Activated T-cell treated with anti-CD3 and anti-CD28 coated beads for 48 hours (primary cell): ENCODE measurements at regions not wholly inside any gene's neighbourhood (a gene's known extent, or its start where the extent isn't known, plus 50 kb on each side); places are given as distances from the start of the nearest gene placed in this dataset.

Source experiments
- DNase-seq: peaks from one replicate; pipeline ENCODE4 v3.0.0-alpha.2; 2020; ENCODE audit warnings: low read depth

- DNase-seq = no peak
These were observed 130.6 kb downstream of the DLEU7 start for GRCh38 chr13:50712881-50713280.

- no peak for DNase-seq
These were observed 129.8 kb downstream of the DLEU7 start for GRCh38 chr13:50713523-50714248.

GRCh38 chr13:50714891-50715290 lies 128.6 kb downstream of the DLEU7 start:
- no peak for DNase-seq

GRCh38 chr13:50715402-50716146 lies 127.9 kb downstream of the DLEU7 start:
- DNase-seq = no peak

GRCh38 chr13:50720861-50721671 lies 122.4 kb downstream of the DLEU7 start:
- DNase-seq = no peak

- DNase-seq = no peak
These were observed 121.9 kb downstream of the DLEU7 start for GRCh38 chr13:50721672-50721992.

GRCh38 chr13:50722440-50723125 lies 120.9 kb downstream of the DLEU7 start:
- no peak for DNase-seq

- no peak for DNase-seq
These were observed 119.1 kb downstream of the DLEU7 start for GRCh38 chr13:50724438-50724837.

GRCh38 chr13:50724913-50725312 lies 118.6 kb downstream of the DLEU7 start:
- DNase-seq = no peak

DNA sequence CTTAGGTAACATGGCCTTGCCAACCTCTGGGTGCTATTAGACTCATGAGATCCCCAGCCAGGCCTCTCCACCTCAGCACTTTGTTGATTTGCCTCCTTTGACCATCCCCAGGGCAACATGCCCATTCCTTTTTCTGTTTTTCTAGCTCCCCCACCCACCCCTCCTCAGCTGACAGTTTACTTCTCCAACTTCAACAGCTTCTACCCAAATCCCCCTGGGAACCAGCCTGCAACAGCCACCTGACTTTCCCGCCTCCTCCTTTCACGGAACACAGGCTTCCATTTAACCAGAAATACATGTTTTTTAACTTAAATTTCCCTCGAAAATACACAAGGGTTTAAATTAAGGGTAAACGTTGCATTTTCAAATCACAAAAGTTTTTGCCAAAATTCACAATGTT lies 117.3 kb downstream of the DLEU7 start:
- no peak for DNase-seq

DNA sequence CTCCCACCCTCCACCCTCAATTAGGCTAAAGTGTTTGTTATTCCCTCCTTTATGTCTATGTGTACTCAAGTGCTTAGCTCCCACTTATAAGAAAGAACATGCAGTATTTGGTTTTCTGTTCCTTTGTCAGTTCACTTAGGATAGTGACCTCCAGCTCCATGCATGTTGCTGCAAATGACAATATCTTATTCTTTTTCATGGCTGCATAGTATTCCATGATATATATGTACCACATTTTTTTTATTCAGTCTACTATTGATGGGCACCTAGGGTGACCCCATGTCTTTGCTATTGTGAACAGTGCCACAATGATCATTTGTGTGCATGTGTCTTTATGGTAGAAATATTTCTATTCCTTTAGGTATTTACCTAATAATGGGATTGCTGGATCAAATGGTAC lies 114.3 kb downstream of the DLEU7 start:
- DNase-seq = no peak

- no peak for DNase-seq
These were observed 112.8 kb downstream of the DLEU7 start for GRCh38 chr13:50730496-50731351.

- DNase-seq = no peak
These were observed 112.1 kb downstream of the DLEU7 start for GRCh38 chr13:50731400-50731799.

DNA sequence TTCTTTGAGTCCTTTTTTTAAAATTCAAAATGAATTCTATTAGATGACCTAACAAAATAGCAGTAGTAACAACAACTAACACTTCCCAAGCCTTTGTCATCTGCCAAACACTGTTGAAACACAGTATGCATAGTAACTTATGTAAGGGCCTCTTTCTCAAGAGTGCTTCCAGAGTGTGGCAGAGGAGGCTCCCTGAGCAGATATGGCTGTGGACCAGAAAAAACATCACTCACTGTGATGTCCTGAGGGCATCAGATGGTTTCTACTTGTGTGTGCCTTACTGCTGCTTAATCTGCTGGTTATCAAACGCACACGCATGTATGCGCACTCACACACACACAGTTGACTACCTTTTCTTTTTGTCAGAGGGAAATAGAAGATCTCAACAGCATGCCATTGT lies 110.8 kb downstream of the DLEU7 start:
- no peak for DNase-seq

DNA sequence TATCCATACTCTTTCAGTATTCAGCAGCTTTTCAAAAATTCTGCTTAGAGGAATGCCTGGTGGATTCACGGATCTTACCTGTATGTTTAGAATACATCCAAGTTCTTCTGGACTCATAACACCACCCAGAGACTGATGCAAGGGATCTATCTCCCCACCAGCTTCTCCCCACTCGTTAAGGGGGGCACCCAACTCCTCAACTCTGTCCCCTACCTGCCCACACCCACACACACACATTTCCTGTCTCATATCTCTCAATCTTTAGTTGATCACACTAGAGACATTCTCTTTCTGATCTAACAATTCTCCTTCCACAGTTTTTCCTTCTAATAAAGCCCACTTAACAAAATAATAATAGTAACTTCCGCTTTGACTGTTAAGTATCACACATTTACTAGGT lies 110.1 kb downstream of the DLEU7 start:
- DNase-seq = no peak

GRCh38 chr13:50735071-50735470 lies 108.4 kb downstream of the DLEU7 start:
- no peak for DNase-seq

- no peak for DNase-seq
These were observed 103.3 kb downstream of the DLEU7 start for GRCh38 chr13:50740052-50740741.

DNA sequence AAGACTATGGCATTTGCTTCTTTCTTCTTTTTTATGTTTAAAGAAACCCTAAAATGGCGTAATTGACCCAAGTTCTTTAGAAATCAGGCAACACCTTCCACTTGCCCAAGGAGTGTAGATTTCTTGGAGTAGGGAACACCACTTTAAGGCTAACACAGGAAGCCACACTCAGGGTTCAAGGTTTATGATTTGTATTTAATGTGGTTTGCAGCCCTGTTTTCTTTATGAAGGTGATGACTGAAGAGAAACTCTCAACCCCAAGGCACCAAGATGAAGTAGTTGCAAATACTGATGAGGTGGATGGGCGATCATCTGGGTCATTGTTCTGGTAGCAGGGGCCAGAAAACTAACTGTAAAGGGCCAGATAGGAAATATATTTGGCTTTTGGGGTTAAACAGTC lies 101.1 kb downstream of the DLEU7 start:
- DNase-seq = no peak

DNA sequence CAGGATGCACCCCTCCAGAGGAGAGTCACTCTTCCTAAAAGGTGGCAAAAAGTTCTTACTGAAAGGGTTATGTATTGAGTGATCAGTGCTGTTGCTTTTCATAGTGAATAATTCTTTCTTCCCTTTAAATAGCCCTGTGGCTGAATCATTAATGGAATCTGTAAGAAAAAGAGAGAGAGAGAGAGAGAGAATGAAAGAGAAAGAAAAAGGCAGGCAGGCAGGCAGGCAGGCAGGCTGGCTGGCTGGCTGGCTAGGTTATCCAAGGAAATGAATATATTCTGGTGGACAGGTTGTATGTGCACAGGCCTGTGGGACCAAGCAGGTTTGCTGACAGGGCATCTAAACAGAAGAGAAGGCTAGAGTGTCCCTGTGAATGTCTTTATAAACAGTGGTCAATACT lies 100.5 kb downstream of the DLEU7 start:
- no peak for DNase-seq

DNA sequence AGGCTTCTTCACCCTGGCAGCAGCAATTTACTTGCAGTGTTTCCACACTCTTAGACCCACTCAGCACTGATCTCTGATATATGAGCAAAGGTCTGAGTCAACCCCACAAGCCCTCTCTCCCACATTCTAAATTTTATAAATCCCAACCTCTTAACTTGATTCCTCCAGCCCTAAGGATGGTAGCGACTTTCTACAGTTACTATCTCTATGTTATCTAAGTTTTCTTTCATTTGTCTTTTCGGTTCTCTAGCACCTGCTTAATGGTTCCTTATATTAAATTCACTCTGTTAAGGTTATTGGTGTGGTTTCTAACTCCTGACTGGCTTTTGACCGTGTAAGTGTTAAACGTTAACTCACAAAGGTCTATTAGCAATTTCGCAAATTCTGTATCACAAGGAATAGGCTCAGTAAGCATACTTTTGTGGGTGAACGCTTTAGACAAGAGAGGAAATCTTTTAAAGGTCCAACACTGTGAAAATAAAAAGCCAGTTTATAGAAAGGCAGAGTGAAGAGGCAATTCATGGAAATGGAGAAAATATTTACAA lies 99.3 kb downstream of the DLEU7 start:
- DNase-seq = no peak
